Duodenal mucosa (tissue), 2 donors: ENCODE measurements at regions not wholly inside any gene's neighbourhood (a gene's known extent, or its start where the extent isn't known, plus 50 kb on each side); places are given as distances from the start of the nearest gene placed in this dataset.
"Not testable (repeated sequence)": the region's sequence is repeated elsewhere in the genome, so short reads cannot be mapped to it uniquely, and the experiment has no call there.

ENCODE experiments used
- H3K27ac ChIP-seq: one replicate; pipeline ENCODE4 v1.7.0; 2013; ENCODE audit warnings: low read depth, low read length
- H3K27me3 ChIP-seq, 2 donors: one replicate each; pipeline ENCODE4 v1.7.0; 2013; ENCODE audit warnings: low read length in 2 of 2, control low read depth in 1 of 2; ENCODE audit not compliant: insufficient read depth in 2 of 2, control insufficient read depth in 1 of 2
- H3K36me3 ChIP-seq, 2 donors: one replicate each; pipeline ENCODE4 v1.7.0; 2013; ENCODE audit warnings: low read length in 2 of 2, control low read depth in 1 of 2; ENCODE audit not compliant: insufficient read depth in 2 of 2, control insufficient read depth in 1 of 2
- H3K4me1 ChIP-seq, 2 donors: one replicate each; pipeline ENCODE4 v1.7.0; 2013; ENCODE audit warnings: low read length in 2 of 2, control low read depth in 1 of 2; ENCODE audit not compliant: insufficient read depth in 2 of 2, control insufficient read depth in 1 of 2
- H3K4me3 ChIP-seq, 2 donors: one replicate each; pipeline ENCODE4 v1.7.0; 2013; ENCODE audit warnings: low read length in 2 of 2, low read depth in 1 of 2
- H3K9ac ChIP-seq, 2 donors: one replicate each; pipeline ENCODE4 v1.7.0; 2013; ENCODE audit warnings: low read length in 2 of 2, low read depth in 1 of 2
- H3K9me3 ChIP-seq, 2 donors: one replicate each; pipeline ENCODE4 v1.7.0; 2013; ENCODE audit warnings: low read length in 2 of 2, control low read depth in 1 of 2; ENCODE audit not compliant: control insufficient read depth in 1 of 2

DNA sequence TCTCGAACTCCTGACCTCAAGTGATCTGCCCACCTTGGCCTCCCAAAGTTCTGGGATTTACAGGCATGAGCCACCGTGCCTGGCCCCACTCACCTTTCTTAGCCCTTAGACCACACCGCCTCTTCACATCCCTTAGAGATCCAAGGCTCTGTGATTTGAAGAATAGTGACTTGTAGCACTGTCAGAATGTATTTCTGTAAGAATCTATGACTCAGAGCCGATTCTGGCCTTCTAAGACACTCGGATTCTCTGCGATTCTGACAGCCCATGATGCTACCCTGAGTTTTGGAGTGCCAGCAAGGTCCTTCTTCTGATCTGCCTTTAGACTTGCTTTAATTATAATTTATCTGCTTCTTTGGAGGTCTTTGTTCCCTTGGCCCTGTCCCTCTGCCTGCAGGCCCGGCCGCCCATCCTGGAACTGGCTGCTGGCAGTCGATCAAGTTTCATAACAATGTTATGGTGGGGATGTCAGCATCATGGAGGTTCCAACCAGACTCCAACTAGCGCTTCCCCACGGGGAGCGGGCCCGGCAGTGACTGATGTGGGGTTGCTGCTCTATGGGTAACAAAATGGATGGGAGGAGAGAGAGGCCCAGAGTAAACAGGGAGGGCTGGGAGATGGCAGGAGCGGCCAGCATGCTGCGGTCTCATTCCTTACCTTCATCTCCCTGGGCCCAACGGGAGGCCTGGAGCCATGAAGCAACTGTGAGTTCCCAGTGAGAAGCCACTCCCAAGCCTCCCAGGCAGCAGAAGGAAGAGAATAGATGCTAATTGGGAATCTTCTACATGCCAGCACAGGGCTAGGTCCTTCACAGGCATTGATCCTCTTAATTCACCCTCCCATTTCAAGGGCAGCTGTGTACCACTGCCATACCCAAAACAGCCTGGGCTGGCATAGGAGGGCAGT is 55.7 kb upstream of the RASD2 start:
- no peak overlapping the region for H3K27ac ChIP-seq
- no peak overlapping the region for H3K9ac ChIP-seq
- no peaks in the 10 kb centered on the region for H3K9me3 ChIP-seq
- H3K4me1 ChIP-seq: peaks cover 15% of the 10 kb centered on the region in 2 donors
- peaks cover 0 to 6% of the 10 kb centered on the region in 2 donors for H3K27me3 ChIP-seq
- H3K36me3 ChIP-seq: no peaks in the 10 kb centered on the region
- no peak overlapping the region for H3K4me3 ChIP-seq

DNA sequence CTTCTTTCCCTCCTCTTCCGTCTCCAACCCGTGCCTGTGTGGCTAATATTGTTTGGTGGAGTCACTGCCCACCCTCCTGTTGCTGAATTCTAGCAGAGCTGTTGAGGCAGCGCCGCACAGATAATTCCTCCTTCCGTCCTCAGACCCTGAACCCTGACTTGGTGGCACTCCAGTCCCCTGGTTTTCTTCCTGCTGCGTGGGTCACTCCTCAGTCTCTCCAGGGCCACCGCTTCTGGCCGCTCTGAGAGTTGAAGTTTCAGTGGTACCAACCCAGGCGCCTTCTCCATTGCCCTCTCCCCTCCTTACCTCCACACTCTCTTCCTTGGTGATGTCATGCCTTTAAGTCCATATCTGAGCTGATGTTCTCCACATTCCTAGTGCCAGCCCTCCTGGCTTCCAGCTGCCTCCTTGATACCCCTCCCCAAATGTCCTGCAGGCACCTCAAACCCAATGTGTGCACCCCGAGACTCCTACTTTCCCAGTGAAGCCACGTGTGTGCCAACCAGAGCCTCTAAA is 54.5 kb upstream of the RASD2 start:
- Histone ChIP-seq H3K4me3 (no peak overlapping the region), H3K27ac (no peak overlapping the region), H3K9ac (no peak overlapping the region), H3K36me3 (no peaks in the 10 kb centered on the region), H3K27me3 (peaks cover 0 to 6% of the 10 kb centered on the region in 2 donors), H3K4me1 (peaks cover 3% of the 10 kb centered on the region in 2 donors), H3K9me3 (no peaks in the 10 kb centered on the region)

- H3K27ac ChIP-seq, H3K4me1 ChIP-seq, H3K9me3 ChIP-seq, H3K36me3 ChIP-seq, H3K9ac ChIP-seq, H3K27me3 ChIP-seq, H3K4me3 ChIP-seq: not testable (repeated sequence)
Measured at GRCh38 chr22:35487623-35488022, 53.0 kb upstream of the RASD2 start.

GRCh38 chr22:35488513-35488912 is 52.1 kb upstream of the RASD2 start:
- Histone ChIP-seq H3K4me3 (no peak overlapping the region), H3K27me3 (peaks cover 0 to 6% of the 10 kb centered on the region in 2 donors), H3K27ac (no peak overlapping the region), H3K9me3 (no peaks in the 10 kb centered on the region), H3K9ac (no peak overlapping the region), H3K36me3 (no peaks in the 10 kb centered on the region), H3K4me1 (no peaks in the 10 kb centered on the region)

- no peak overlapping the region for H3K27ac ChIP-seq
- H3K9ac ChIP-seq: no peak overlapping the region
- H3K36me3 ChIP-seq: no peaks in the 10 kb centered on the region
- H3K27me3 ChIP-seq: peaks cover 0 to 6% of the 10 kb centered on the region in 2 donors
- no peaks in the 10 kb centered on the region for H3K9me3 ChIP-seq
- H3K4me1 ChIP-seq: no peaks in the 10 kb centered on the region
- no peak overlapping the region for H3K4me3 ChIP-seq
Measured at GRCh38 chr22:35489239-35489638, 51.4 kb upstream of the RASD2 start.
